ENCODE measurements at regions not wholly inside any gene's neighbourhood (a gene's known extent, or its start where the extent isn't known, plus 50 kb on each side); places are given as distances from the start of the nearest gene placed in this dataset.

DNA sequence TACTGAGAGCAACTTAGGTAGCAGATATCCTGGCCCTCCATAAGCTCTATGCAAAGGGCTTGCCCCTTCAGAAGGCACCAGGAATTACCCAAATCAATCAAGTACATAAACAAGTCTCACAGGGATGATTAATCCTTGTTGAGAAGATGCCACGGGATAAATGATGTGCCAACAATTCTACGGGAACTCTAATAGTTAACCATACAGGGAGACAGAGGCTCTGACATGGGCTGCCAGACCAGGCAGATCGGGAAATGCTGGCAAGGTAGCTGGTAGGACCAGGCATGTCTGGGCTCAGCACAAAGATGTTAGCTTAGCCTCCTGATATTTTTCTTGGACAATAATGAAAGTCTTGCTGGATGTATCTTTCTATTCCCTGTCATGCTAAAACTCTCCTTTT is 249.3 kb upstream of the THBS1 start:
- TF ChIP-seq, protein P1, sequence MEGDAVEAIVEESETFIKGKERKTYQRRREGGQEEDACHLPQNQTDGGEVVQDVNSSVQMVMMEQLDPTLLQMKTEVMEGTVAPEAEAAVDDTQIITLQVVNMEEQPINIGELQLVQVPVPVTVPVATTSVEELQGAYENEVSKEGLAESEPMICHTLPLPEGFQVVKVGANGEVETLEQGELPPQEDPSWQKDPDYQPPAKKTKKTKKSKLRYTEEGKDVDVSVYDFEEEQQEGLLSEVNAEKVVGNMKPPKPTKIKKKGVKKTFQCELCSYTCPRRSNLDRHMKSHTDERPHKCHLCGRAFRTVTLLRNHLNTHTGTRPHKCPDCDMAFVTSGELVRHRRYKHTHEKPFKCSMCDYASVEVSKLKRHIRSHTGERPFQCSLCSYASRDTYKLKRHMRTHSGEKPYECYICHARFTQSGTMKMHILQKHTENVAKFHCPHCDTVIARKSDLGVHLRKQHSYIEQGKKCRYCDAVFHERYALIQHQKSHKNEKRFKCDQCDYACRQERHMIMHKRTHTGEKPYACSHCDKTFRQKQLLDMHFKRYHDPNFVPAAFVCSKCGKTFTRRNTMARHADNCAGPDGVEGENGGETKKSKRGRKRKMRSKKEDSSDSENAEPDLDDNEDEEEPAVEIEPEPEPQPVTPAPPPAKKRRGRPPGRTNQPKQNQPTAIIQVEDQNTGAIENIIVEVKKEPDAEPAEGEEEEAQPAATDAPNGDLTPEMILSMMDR (IDR thresholded peaks at IDR 0.05; ENCODE audit: insufficient read depth, low read depth, low read length), result no peak
- no peak for TF ChIP-seq EZH2 (IDR thresholded peaks at IDR 0.05; ENCODE audit: insufficient read depth, low read length)
